ENCODE measurements at regions not wholly inside any gene's neighbourhood (a gene's known extent, or its start where the extent isn't known, plus 50 kb on each side); places are given as distances from the start of the nearest gene placed in this dataset.
A peak's percentile ranks its signal among the peaks of the same experiment; 100 is the strongest.
"Not testable (repeated sequence)": the region's sequence is repeated elsewhere in the genome, so short reads cannot be mapped to it uniquely, and the experiment has no call there.

DNA sequence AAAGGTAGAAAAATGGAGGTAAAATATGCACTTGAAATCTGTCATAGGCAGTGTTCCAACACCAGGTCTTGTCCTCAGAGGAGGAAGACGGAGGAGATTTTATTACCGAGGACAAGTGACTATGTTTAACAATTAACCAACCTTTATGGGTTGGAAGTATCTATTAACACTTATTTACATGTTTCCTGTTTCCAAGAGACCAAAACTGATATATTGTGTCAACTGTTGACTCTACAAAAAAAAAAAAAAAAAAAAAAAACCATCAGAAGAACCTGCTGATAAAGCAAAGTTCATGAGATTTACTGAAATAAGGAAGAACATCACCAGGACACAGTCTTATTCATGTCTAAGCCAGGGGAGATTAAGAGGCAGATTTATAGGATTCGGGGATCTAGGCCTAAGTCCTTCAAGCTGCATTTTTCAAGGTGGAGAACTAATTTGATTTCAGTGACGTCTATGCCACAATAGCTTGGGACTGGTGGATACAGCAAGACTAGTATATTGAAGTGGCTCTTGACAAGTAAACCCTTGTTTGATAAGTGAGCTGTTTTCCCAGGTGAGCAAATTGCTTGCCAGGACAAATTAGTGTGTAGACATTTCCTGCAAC lies 126.6 kb upstream of the NAA20 start:
- no peak for DNase-seq (ENCODE audit: low spot score)

GRCh38 chr20:19893356-19893755 lies 123.8 kb upstream of the NAA20 start:
- DNase-seq (ENCODE audit: low spot score): no peak

- no peak for DNase-seq (ENCODE audit: low spot score)
Measured at GRCh38 chr20:19895761-19896160, 121.4 kb upstream of the NAA20 start.

DNA sequence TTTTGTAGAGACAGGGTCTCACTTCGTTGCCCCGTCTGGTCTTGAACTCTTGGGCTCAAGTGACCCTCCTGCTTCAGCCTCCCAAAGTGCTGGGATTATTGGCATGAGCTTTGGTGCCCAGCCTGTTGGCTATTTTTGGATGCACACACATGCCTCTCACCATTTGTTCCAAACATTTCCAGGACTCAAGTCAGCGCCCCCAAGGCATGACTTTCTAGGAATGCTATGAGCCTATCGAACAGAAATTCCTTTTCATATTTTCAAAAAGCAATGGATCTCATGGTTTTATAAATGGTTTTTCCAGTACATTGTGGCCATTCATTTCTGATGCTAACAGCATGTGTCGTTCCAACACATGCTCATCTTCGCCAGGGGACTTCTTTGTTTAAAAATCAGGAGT lies 119.3 kb upstream of the NAA20 start:
- DNase-seq (ENCODE audit: low spot score): no peak

GRCh38 chr20:19901226-19901625 lies 115.9 kb upstream of the NAA20 start:
- DNase-seq (ENCODE audit: low spot score): no peak

DNA sequence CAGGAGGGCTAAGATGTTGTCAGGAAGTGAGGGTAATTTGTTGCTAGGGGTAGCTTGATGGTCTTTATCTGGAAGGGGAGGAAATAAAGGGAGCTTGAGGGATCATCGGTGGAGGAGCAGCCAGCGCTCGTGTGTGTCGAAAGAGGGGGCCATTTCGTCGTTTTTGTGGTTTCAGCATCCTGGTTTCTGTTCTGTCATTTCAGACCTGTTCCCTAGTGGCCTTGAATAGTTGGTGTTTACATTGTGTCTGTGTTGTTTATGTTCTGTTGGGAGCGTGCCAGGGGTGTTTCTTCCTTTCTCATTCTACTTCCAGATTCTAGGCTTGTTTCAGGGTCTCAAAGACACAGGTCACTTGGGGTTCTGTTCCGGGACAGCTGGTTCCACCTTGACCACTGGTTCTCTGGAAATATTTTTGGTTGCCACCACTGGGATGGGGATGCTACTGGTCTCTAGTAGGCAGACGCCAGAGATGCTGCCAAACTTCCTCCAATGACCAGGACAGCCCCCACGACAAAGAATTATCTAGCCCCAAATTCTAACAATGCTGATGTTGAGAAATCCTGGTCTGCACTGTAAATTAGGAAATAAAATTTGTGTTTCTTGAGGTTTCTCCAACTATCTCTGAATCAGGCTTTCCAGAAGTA lies 113.9 kb upstream of the NAA20 start:
- DNase-seq (ENCODE audit: low spot score): no peak

DNA sequence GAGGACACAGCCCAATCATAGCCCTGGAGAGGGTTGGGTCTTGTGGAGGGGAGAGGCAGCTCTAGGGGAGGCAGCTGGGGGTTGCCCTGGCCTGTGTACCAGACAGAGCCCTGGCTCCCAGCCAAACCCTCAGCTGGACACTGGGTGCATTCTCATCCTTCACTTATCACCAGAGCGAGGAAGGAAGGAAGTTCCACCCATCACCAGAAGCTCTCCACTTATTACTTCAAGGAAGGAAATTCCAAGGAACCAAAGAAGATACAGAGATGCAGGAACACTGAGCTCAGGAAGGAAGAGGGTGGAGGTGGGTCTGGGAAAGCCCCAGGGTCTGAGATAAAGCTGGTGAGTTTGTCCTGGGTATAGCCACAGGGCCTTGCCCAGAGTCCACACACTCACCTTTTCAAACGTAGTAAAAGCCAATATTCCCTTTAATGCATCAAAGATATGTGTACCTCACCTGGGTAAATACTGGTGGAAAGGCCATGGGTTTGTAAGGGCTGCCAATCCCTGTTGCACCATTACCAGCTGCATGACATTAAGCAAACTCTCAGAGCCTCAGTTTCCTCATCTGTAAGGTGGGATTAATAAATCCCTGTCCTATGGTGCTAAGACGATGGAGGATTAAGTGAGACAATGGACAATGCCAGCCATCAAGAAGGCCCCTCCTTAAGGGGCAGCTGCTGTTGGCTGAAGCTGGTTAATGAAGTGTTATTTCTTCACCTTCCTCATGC lies 109.7 kb upstream of the NAA20 start:
- peak; percentile 30 for DNase-seq (ENCODE audit: low spot score)

DNA sequence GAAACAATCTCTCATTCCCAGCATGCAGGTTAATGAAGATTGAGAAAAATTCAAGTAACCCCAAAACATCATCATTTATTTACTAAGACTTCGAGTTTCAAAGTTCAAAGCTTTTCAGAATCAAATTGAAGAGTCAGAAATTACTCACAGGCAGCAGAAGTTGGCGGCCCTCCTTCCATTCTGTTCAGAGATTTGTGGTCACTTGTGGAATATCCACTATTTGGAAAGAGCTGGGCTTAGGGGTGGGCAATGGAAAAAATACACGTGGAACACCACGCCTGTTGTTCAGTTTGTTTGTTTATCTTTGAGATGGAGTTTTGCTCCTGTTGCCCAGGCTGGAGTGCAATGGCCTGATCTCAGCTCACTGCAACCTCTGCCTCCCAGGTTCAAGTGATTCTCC lies 108.6 kb upstream of the NAA20 start:
- DNase-seq (ENCODE audit: low spot score): no peak

DNA sequence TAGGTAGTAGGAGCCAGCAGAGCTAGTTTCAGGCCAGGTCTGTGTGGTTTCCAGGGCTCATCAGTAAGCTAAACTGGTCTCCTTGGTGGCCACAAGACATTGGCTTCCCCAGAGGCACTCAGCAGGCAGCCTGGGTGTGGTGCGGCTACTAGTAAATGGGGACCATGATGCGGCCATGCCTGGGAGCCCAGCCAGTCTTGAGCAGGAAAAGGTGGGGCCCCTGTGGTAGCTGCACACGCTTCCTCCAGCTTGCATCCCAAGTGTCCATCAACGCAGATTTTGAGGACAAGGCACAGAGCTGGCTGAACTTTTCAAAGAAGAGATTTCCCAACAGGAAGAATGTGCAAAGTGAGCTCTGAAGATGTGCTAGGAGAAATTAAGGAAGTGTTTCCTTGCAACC lies 107.4 kb upstream of the NAA20 start:
- DNase-seq (ENCODE audit: low spot score): peak; percentile 88

DNA sequence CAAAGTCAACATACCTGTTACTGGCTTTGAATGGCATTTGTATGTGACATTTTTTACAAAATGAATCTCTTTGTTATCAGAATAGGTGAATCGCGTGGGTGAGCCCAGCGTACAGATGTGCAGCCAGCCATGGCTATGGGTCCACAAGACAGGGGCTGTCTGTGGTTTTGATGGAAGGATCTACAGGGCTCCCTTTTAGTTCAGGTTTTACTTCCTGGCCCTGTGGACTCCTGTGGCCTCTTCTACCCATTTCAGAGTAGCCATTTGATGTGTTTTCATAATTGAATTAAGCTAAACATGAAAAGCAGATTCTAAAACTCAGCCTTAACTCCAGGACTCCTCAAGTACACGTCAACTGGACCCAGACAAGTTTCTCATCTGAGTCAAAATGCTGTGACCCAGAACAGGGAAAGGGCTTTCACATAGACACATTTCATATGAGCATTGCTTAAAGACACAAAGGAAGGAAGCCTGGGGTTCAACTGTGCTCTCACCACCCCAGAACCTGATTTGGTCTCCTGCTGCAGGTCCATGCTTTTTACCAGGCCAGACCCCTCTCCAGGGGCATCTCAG lies 105.3 kb upstream of the NAA20 start:
- peak; percentile 20 for DNase-seq (ENCODE audit: low spot score)

DNA sequence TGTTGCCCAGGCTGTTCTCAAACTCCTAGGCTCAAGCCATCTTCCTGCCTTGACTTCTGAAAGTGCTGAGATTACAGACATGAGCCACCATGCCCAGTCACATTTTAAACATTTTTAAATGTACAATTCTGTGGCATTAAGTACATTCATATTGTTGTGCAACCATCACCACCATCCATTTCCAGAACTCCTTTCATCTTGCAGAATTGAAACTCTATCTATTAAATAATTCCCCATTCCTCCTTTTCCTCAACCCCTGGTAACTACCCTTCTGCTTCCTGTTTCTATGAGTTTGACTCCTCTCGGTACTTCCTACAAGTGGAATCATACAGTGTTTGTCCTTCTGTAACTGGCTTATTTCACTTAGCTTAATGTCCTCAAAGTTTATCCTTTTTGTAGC lies 103.8 kb upstream of the NAA20 start:
- DNase-seq (ENCODE audit: low spot score): no peak

GRCh38 chr20:19913927-19914614 lies 103.1 kb upstream of the NAA20 start:
- no peak for DNase-seq (ENCODE audit: low spot score)

DNA sequence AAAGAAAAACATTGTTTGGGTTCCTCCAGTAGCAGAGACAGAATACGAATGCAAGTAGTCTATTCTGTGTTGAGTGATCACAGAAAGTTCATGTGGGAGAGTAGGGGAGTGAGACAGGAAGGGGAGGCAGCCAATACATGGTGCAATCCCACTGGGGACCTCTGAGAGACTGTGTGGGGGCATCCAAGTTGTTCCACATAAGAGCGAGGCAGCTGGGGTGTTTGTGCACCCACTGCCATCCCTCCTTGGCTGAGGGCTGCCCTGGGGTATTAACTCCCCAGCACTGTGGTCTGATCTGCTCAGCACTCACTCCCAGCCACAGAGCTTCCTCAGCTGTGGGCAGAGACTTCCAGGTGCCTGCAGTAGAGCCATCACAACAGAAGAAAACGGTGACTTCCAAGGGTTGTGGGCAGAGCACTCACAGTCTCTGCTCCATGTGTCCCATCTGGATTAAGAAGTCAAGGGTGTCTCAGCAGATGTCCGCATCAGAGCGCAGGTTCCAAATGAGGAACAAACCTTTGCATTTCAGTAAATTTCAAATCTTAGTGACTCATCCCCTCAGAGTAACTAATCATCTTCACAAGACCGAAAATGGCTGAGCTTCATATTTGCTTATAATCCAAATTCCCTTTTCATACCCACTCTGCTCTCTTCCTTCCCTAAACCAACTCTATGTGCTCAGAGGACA lies 101.9 kb upstream of the NAA20 start:
- peak; percentile 71 for DNase-seq (ENCODE audit: low spot score)

GRCh38 chr20:19916531-19917485 lies 100.4 kb upstream of the NAA20 start:
- no peak for DNase-seq (ENCODE audit: low spot score)

- no peak for DNase-seq (ENCODE audit: low spot score)
Measured at GRCh38 chr20:19918965-19919329, 98.2 kb upstream of the NAA20 start.

DNA sequence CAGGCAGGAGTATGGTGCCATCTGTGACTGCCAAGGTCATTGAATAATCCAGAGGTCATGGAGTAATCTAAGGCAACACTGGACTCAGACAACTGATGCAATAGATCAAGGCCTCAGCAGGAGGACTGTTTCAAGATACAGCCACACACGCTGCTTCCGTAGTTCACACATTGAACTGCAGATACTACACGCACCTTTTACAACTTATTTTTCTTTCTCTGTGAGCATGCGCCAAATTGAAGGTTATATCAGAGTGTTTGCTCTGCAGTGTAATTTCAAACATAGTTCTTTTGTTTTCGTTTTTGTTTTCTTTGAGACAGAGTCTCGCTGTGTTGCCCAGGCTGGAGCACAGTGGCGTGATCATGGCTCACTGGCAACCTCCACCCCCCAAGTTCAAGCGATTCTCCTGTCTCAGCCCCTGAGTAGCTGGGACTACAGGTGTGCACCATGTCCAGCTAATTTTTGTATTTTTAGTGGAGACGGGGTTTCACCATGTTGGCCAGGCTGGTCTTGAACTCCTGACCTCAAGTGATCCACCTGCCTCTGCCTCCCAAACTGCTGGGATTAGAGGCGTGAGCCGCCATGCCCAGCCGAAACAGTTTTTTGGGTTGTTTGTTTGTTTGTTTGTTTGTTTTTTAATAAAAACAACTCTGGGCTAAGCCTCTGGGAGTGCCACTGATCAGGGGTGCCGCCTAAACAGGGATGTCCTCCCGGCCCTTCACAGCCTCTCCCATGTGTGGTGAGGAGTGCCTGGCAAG lies 96.6 kb upstream of the NAA20 start:
- DNase-seq (ENCODE audit: low spot score): no peak

- DNase-seq (ENCODE audit: low spot score): no peak
Measured at GRCh38 chr20:19921284-19921793, 95.8 kb upstream of the NAA20 start.

- DNase-seq (ENCODE audit: low spot score): not testable (repeated sequence)
Measured at GRCh38 chr20:19921829-19922228, 95.3 kb upstream of the NAA20 start.

DNA sequence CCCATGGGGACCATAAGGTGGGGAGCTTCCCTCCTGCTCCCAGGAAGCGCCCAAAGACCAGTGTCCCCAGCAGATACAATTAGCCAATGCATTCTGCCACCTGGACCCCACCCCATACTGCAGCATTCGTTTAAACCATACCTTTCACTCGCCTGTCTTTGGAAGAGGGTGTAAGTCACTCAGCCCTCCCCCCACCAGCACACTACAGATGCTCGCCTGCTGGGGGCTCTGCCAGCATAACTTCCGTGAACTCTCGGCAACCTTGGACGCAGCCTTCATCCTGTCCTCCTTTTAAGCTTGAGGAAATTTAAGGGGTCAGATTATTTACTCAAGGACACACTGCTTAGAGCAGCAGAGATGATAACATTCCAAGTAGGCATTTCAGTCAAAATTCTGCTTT lies 94.4 kb upstream of the NAA20 start:
- DNase-seq (ENCODE audit: low spot score): no peak
